ENCODE measurements at regions not wholly inside any gene's neighbourhood (a gene's known extent, or its start where the extent isn't known, plus 50 kb on each side); places are given as distances from the start of the nearest gene placed in this dataset.

DNA sequence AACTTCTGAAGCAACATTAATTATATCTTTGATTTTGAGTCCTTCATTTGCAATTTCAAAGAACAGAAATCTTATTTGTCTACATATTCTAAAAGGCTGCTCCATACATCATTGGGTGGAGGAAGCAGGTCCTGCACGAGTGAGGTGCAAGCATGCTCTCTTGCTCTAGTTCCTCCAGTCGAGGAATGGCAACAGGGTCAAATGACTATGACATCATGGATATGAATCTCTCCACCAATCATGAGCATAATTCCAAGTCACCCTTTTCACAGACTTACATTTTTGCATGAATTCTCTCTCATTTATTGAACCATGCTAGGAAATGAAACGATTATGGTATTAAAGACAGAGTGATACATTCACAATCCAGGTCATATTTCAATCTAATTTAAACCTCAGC lies 608.8 kb upstream of the SOX11 start:
- ATAC-seq = no peak
- Histone ChIP-seq H3K36me3 (no peaks in the 10 kb centered on the region), H3K27ac (no peak overlapping the region), H3K27me3 (no peaks in the 10 kb centered on the region), H3K4me1 (no peaks in the 10 kb centered on the region), H3K4me3 (no peak overlapping the region), H3K9me3 (no peaks in the 10 kb centered on the region)
- TF ChIP-seq, protein P1, sequence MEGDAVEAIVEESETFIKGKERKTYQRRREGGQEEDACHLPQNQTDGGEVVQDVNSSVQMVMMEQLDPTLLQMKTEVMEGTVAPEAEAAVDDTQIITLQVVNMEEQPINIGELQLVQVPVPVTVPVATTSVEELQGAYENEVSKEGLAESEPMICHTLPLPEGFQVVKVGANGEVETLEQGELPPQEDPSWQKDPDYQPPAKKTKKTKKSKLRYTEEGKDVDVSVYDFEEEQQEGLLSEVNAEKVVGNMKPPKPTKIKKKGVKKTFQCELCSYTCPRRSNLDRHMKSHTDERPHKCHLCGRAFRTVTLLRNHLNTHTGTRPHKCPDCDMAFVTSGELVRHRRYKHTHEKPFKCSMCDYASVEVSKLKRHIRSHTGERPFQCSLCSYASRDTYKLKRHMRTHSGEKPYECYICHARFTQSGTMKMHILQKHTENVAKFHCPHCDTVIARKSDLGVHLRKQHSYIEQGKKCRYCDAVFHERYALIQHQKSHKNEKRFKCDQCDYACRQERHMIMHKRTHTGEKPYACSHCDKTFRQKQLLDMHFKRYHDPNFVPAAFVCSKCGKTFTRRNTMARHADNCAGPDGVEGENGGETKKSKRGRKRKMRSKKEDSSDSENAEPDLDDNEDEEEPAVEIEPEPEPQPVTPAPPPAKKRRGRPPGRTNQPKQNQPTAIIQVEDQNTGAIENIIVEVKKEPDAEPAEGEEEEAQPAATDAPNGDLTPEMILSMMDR (IDR thresholded peaks at IDR 0.05) = no peak
- no peak for DNase-seq
- intact Hi-C loops (cut with DNase I) = no loop called here

DNA sequence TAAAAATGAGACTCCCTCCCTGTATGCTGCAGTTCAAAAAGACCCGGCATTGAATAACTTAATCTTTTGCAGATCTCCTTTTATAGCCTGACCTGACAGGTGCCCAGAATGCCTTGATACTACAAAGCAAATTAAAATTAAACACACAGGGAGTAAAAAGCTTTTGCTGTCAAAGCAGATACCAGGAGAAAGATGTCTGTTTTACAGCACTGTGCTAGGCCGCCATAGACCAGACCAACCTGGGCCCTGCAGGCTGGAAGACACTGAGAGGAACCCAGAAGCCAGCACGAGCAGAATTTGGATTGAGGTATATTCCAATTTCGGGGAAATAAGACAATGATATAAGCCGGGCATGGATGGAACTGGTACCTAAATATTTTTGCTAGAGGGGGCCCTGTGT lies 602.8 kb upstream of the SOX11 start:
- DNase-seq (no peak), ATAC-seq (no peak)
- no peaks in the 10 kb centered on the region for H3K9me3 ChIP-seq
- no peaks in the 10 kb centered on the region for H3K27me3 ChIP-seq
- TF ChIP-seq, protein P1 (IDR thresholded peaks at IDR 0.05) = no peak
- intact Hi-C loops (cut with DNase I) = no loop called here
- no peak overlapping the region for H3K4me3 ChIP-seq
- no peaks in the 10 kb centered on the region for H3K36me3 ChIP-seq
- H3K27ac ChIP-seq = no peak overlapping the region
- H3K4me1 ChIP-seq = no peaks in the 10 kb centered on the region

DNA sequence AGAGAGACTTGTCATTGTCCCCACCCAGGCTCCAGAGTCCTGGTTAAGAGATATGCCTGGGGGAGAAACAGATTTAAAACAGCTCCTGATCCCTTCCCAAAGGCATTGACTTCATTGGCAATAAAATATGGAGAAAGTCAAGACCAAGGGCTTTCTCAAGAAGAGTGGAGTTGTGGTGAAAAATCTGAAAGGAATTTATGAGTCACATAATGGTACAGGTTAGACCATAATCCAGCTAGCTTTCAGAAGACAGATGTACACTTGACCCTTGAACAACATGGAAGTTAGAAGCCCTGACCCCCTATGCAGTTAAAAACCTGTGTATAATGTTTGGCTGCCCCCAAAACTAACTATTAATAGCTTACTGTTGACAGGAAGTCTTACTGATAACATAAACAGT lies 599.1 kb upstream of the SOX11 start:
- H3K27ac ChIP-seq = no peak overlapping the region
- no peaks in the 10 kb centered on the region for H3K27me3 ChIP-seq
- intact Hi-C loops (cut with DNase I) = no loop called here
- no peak for ATAC-seq
- H3K36me3 ChIP-seq = no peaks in the 10 kb centered on the region
- TF ChIP-seq, protein P1 (IDR thresholded peaks at IDR 0.05) = no peak
- H3K4me1 ChIP-seq = no peaks in the 10 kb centered on the region
- no peaks in the 10 kb centered on the region for H3K9me3 ChIP-seq
- DNase-seq = no peak
- no peak overlapping the region for H3K4me3 ChIP-seq

DNA sequence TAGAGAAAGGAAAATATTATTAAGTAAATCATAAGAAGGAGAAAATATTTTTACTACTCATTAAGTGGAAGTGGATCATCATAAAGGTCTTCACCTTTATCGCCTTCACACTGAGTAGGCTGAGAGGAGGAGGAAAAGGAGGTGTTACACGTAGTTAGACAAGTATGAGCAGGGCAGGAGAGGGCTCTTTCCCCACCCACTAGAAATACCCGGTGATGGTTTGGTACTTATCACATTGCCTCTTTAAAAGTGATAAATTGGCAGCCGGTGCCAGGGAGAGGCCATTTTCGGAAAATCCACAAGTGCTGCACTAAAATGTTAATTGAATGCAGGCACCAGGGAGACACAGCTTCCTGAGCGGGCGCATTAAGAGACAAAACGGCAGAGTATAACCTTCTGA lies 598.7 kb upstream of the SOX11 start:
- Histone ChIP-seq H3K27me3 (no peaks in the 10 kb centered on the region), H3K27ac (no peak overlapping the region), H3K9me3 (no peaks in the 10 kb centered on the region), H3K36me3 (no peaks in the 10 kb centered on the region), H3K4me1 (no peaks in the 10 kb centered on the region), H3K4me3 (no peak overlapping the region)
- no peak for ATAC-seq
- TF ChIP-seq, protein P1 (IDR thresholded peaks at IDR 0.05) = no peak
- no peak for DNase-seq
- intact Hi-C loops (cut with DNase I) = no loop called here

DNA sequence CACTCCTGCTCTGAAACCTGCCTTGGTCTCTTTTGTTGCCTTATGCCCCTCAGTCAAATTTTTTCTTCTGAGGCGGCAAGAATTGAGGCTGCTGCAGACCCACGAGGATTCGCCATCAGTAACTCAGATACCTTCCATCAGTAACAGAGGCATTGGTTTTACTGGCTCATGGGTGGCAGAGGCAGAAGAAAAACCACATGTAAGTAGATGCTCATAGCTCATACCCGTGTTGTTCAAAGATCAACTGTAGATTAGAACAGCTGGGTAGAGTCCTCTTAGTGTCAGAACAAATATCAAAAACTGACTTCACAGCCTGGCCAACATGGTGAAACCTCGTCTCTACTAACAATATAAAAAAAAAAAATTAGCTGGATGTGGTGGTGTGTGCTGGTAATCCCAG lies 598.0 kb upstream of the SOX11 start:
- intact Hi-C loops (cut with DNase I) = no loop called here

DNA sequence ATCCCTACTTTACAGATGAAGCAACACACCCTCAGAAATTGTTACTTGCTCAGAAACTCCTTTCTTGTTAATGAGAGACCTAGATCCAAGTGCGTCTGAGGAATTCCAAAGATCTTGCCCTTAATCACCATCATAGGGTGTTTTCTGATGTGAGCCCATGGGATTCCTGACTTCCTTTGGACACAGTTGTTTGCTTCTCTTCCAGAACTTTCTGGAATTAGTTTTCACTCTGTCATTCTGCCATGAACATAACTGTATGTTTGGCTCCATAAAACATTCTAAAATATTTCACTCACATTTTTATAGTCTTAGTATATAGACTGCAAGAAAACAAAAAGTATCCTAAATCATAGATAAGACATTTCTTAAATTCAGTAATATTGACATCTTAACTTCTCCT lies 593.9 kb upstream of the SOX11 start:
- DNase-seq (no peak), ATAC-seq (no peak)
- intact Hi-C loops (cut with DNase I) = no loop called here
- Histone ChIP-seq H3K27ac (no peak overlapping the region), H3K9me3 (no peaks in the 10 kb centered on the region), H3K4me3 (no peak overlapping the region), H3K27me3 (no peaks in the 10 kb centered on the region), H3K4me1 (no peaks in the 10 kb centered on the region), H3K36me3 (no peaks in the 10 kb centered on the region)
- TF ChIP-seq, protein P1 (IDR thresholded peaks at IDR 0.05) = no peak

More for the DNA sequence above, 598.0 kb upstream of the SOX11 start:
- no peak for ATAC-seq
- Histone ChIP-seq H3K9me3 (no peaks in the 10 kb centered on the region), H3K27ac (no peak overlapping the region), H3K36me3 (no peaks in the 10 kb centered on the region), H3K27me3 (no peaks in the 10 kb centered on the region), H3K4me3 (no peak overlapping the region), H3K4me1 (no peaks in the 10 kb centered on the region)
- TF ChIP-seq, protein P1 (IDR thresholded peaks at IDR 0.05) = no peak
- DNase-seq = no peak

All from upper lobe of right lung (tissue), 1 donor.